Activated T-cell treated with anti-CD3 and anti-CD28 coated beads, Interleukin-2, amount 50 U/mL, for 72 hours (primary cell): ENCODE measurements at regions not wholly inside any gene's neighbourhood (a gene's known extent, or its start where the extent isn't known, plus 50 kb on each side); places are given as distances from the start of the nearest gene placed in this dataset.

Source experiments
- ATAC-seq, 2 donors: fragments of 150-1000 bp; cut with Tn5 transposase; replicated peaks in 1 of 2; 2 replicates each; pipeline ENCODE4 v1.10.0; 2021; ENCODE audit warnings: moderate library complexity in 2 of 2, mild to moderate bottlenecking in 1 of 2
- DNase-seq, 2 donors: peaks; one replicate each; pipeline ENCODE4 v3.0.0; 2021 to 2022; ENCODE audit warnings: mixed read lengths in 1 of 2
- H3K27ac Mint-ChIP-seq: one replicate; pipeline ENCODE4 v1.8.0; 2022; ENCODE audit warnings: mild to moderate bottlenecking, moderate library complexity, mixed read lengths
- H3K27me3 Mint-ChIP-seq: one replicate; pipeline ENCODE4 v1.8.0; 2022; ENCODE audit warnings: low read depth, mixed read lengths
- H3K36me3 Mint-ChIP-seq, 2 donors: one replicate each; pipeline ENCODE4 v1.8.0; 2022; ENCODE audit warnings: mixed read lengths in 2 of 2, mild to moderate bottlenecking in 1 of 2; ENCODE audit not compliant: insufficient read depth in 2 of 2
- H3K4me1 Mint-ChIP-seq: one replicate; pipeline ENCODE4 v1.8.0; 2022; ENCODE audit warnings: low read depth, mixed read lengths
- H3K4me3 Mint-ChIP-seq, 2 donors: one replicate each; pipeline ENCODE4 v1.8.0; 2022; ENCODE audit warnings: mild to moderate bottlenecking in 2 of 2, mixed read lengths in 2 of 2, moderate library complexity in 2 of 2
- H3K9me3 Mint-ChIP-seq, 2 donors: one replicate each; pipeline ENCODE4 v1.8.0; 2022; ENCODE audit warnings: mixed read lengths in 2 of 2

- no peak for ATAC-seq
- Mint-ChIP-seq H3K27me3 (no peaks in the 10 kb centered on the region), H3K36me3 (no peaks in the 10 kb centered on the region), H3K27ac (no peak overlapping the region), H3K9me3 (peaks cover 0 to 3% of the 10 kb centered on the region in 2 donors), H3K4me3 (no peak overlapping the region), H3K4me1 (no peaks in the 10 kb centered on the region)
- DNase-seq, result no peak
Measured at GRCh38 chr12:58584880-58585279, 335.4 kb downstream of the LRIG3 start.

- Mint-ChIP-seq H3K36me3 (no peaks in the 10 kb centered on the region), H3K4me3 (no peak overlapping the region), H3K27ac (no peak overlapping the region), H3K4me1 (no peaks in the 10 kb centered on the region), H3K9me3 (peaks cover 0 to 3% of the 10 kb centered on the region in 2 donors), H3K27me3 (no peaks in the 10 kb centered on the region)
- DNase-seq (no peak), ATAC-seq (no peak)
Measured at GRCh38 chr12:58586762-58587161, 333.5 kb downstream of the LRIG3 start.

GRCh38 chr12:58588770-58589169 is 331.5 kb downstream of the LRIG3 start:
- Mint-ChIP-seq H3K27me3 (no peaks in the 10 kb centered on the region), H3K4me3 (no peak overlapping the region), H3K9me3 (peaks cover 0 to 3% of the 10 kb centered on the region in 2 donors), H3K27ac (no peak overlapping the region), H3K36me3 (no peaks in the 10 kb centered on the region), H3K4me1 (no peaks in the 10 kb centered on the region)
- ATAC-seq (no peak), DNase-seq (no peak)

- H3K4me3 Mint-ChIP-seq, result no peak overlapping the region
- ATAC-seq (no peak), DNase-seq (no peak)
- no peaks in the 10 kb centered on the region for H3K4me1 Mint-ChIP-seq
- H3K36me3 Mint-ChIP-seq, result no peaks in the 10 kb centered on the region
- peaks cover 2 to 3% of the 10 kb centered on the region in 2 donors for H3K9me3 Mint-ChIP-seq
- H3K27me3 Mint-ChIP-seq, result no peaks in the 10 kb centered on the region
- no peak overlapping the region for H3K27ac Mint-ChIP-seq
Measured at GRCh38 chr12:58592475-58593207, 327.7 kb downstream of the LRIG3 start.

- Mint-ChIP-seq H3K4me1 (no peaks in the 10 kb centered on the region), H3K9me3 (peaks cover 2 to 4% of the 10 kb centered on the region in 2 donors), H3K27ac (no peak overlapping the region), H3K4me3 (no peak overlapping the region), H3K27me3 (no peaks in the 10 kb centered on the region), H3K36me3 (no peaks in the 10 kb centered on the region)
- no peak for ATAC-seq
- DNase-seq, result no peak
Measured at GRCh38 chr12:58593557-58594304, 326.6 kb downstream of the LRIG3 start.

- no peaks in the 10 kb centered on the region for H3K27me3 Mint-ChIP-seq
- no peaks in the 10 kb centered on the region for H3K36me3 Mint-ChIP-seq
- peaks cover 3 to 4% of the 10 kb centered on the region in 2 donors for H3K9me3 Mint-ChIP-seq
- no peak overlapping the region for H3K4me3 Mint-ChIP-seq
- H3K27ac Mint-ChIP-seq, result no peak overlapping the region
- no peak for ATAC-seq
- no peaks in the 10 kb centered on the region for H3K4me1 Mint-ChIP-seq
- no peak for DNase-seq
Measured at GRCh38 chr12:58596381-58596780, 323.9 kb downstream of the LRIG3 start.

GRCh38 chr12:58601529-58601928 is 318.8 kb downstream of the LRIG3 start:
- Mint-ChIP-seq H3K4me3 (no peak overlapping the region), H3K4me1 (no peaks in the 10 kb centered on the region), H3K9me3 (peaks cover 3 to 6% of the 10 kb centered on the region in 2 donors), H3K27me3 (no peaks in the 10 kb centered on the region), H3K36me3 (no peaks in the 10 kb centered on the region), H3K27ac (no peak overlapping the region)
- ATAC-seq (no peak), DNase-seq (no peak)

GRCh38 chr12:58602179-58602578 is 318.1 kb downstream of the LRIG3 start:
- Mint-ChIP-seq H3K27me3 (no peaks in the 10 kb centered on the region), H3K4me1 (no peaks in the 10 kb centered on the region), H3K9me3 (peaks cover 3 to 6% of the 10 kb centered on the region in 2 donors), H3K4me3 (no peak overlapping the region), H3K36me3 (no peaks in the 10 kb centered on the region), H3K27ac (no peak overlapping the region)
- no peak for ATAC-seq
- no peak for DNase-seq

- Mint-ChIP-seq H3K27me3 (no peaks in the 10 kb centered on the region), H3K27ac (no peak overlapping the region), H3K9me3 (peaks cover 3 to 4% of the 10 kb centered on the region in 2 donors), H3K4me3 (no peak overlapping the region), H3K4me1 (no peaks in the 10 kb centered on the region), H3K36me3 (no peaks in the 10 kb centered on the region)
- DNase-seq (no peak), ATAC-seq (no peak)
Measured at GRCh38 chr12:58602736-58603135, 317.6 kb downstream of the LRIG3 start.

- Mint-ChIP-seq H3K36me3 (no peaks in the 10 kb centered on the region), H3K4me1 (no peaks in the 10 kb centered on the region), H3K4me3 (no peak overlapping the region), H3K9me3 (peaks cover 0 to 2% of the 10 kb centered on the region in 2 donors), H3K27me3 (no peaks in the 10 kb centered on the region), H3K27ac (no peak overlapping the region)
- ATAC-seq (no peak), DNase-seq (no peak)
Measured at GRCh38 chr12:58607805-58608204, 312.5 kb downstream of the LRIG3 start.

GRCh38 chr12:58608711-58609110 is 311.6 kb downstream of the LRIG3 start:
- Mint-ChIP-seq H3K4me3 (no peak overlapping the region), H3K9me3 (peaks cover 0 to 2% of the 10 kb centered on the region in 2 donors), H3K36me3 (no peaks in the 10 kb centered on the region), H3K27ac (no peak overlapping the region), H3K27me3 (peaks cover under 1% of the 10 kb centered on the region), H3K4me1 (no peaks in the 10 kb centered on the region)
- DNase-seq (no peak), ATAC-seq (no peak)

- DNase-seq (no peak), ATAC-seq (no peak)
- Mint-ChIP-seq H3K4me3 (no peak overlapping the region), H3K27me3 (peaks cover 6% of the 10 kb centered on the region), H3K27ac (no peak overlapping the region), H3K4me1 (no peaks in the 10 kb centered on the region), H3K9me3 (peaks cover 2 to 7% of the 10 kb centered on the region in 2 donors), H3K36me3 (no peaks in the 10 kb centered on the region)
Measured at GRCh38 chr12:58615047-58615446, 305.3 kb downstream of the LRIG3 start.

GRCh38 chr12:58615576-58615975 is 304.7 kb downstream of the LRIG3 start:
- Mint-ChIP-seq H3K9me3 (peaks cover 2 to 10% of the 10 kb centered on the region in 2 donors), H3K36me3 (no peaks in the 10 kb centered on the region), H3K27ac (no peak overlapping the region), H3K4me3 (no peak overlapping the region), H3K27me3 (peaks cover 6% of the 10 kb centered on the region), H3K4me1 (no peaks in the 10 kb centered on the region)
- ATAC-seq (no peak), DNase-seq (no peak)
